C4-2B (cell line): ENCODE measurements at regions not wholly inside any gene's neighbourhood (a gene's known extent, or its start where the extent isn't known, plus 50 kb on each side); places are given as distances from the start of the nearest gene placed in this dataset.

Experiments used
- ZFX ChIP-seq: fragments of 450-650 bp; IDR thresholded peaks from 2 replicates; pipeline ENCODE4 v1.6.1; 2017
- TF ChIP-seq, protein P1 (sequence below): fragments of 450-650 bp; conservative IDR thresholded peaks from 2 replicates; pipeline ENCODE4 v1.5.1; 2017; ENCODE audit warnings: mild to moderate bottlenecking

DNA sequence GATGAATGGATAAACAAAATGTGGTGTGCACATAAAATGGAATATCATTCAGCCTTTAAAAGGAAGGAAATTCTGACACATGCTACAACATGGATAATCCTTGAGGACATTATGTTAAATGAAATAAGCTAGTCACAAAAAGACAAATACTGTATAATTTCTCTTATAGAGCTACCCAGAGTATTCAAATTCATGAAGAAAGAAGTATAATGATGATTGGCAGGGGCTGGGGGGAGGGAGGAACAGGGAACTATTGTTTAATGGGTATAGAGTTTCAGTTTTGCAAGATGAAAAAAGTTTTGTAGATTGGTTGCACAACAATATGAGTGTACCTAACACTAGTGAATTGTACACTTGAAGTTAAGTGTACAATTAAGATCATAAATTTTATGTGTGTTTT is 153.9 kb upstream of the STK26 start:
- TF ChIP-seq, protein P1, sequence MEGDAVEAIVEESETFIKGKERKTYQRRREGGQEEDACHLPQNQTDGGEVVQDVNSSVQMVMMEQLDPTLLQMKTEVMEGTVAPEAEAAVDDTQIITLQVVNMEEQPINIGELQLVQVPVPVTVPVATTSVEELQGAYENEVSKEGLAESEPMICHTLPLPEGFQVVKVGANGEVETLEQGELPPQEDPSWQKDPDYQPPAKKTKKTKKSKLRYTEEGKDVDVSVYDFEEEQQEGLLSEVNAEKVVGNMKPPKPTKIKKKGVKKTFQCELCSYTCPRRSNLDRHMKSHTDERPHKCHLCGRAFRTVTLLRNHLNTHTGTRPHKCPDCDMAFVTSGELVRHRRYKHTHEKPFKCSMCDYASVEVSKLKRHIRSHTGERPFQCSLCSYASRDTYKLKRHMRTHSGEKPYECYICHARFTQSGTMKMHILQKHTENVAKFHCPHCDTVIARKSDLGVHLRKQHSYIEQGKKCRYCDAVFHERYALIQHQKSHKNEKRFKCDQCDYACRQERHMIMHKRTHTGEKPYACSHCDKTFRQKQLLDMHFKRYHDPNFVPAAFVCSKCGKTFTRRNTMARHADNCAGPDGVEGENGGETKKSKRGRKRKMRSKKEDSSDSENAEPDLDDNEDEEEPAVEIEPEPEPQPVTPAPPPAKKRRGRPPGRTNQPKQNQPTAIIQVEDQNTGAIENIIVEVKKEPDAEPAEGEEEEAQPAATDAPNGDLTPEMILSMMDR: no peak
- TF ChIP-seq ZFX: no peak
